ENCODE measurements at regions not wholly inside any gene's neighbourhood (a gene's known extent, or its start where the extent isn't known, plus 50 kb on each side); places are given as distances from the start of the nearest gene placed in this dataset.
A peak's percentile ranks its signal among the peaks of the same experiment; 100 is the strongest.

GRCh38 chr12:24270464-24270863 is 321.0 kb upstream of the SOX5 start:
- no peak for TF ChIP-seq CTCF (IDR thresholded peaks at IDR 0.05; ENCODE audit: poor library complexity, severe bottlenecking)
- Histone ChIP-seq H3K4me1 (ENCODE audit: insufficient read depth, poor library complexity, severe bottlenecking) (no peaks in the 10 kb centered on the region), H3K4me3 (ENCODE audit: severe bottlenecking) (no peak overlapping the region), H3K36me3 (ENCODE audit: low read depth) (no peaks in the 10 kb centered on the region), H3K27ac (ENCODE audit: poor library complexity, severe bottlenecking) (no peak overlapping the region), H3K9me3 (ENCODE audit: severe bottlenecking) (no peaks in the 10 kb centered on the region), H3K27me3 (ENCODE audit: insufficient read depth, poor library complexity, severe bottlenecking) (no peaks in the 10 kb centered on the region)
- ATAC-seq (ENCODE audit: low read depth) (no peak), DNase-seq (ENCODE audit: low spot score) (no peak)

GRCh38 chr12:24268663-24269186 is 319.3 kb upstream of the SOX5 start:
- TF ChIP-seq CTCF (IDR thresholded peaks at IDR 0.05; ENCODE audit: poor library complexity, severe bottlenecking) = peak; percentile 10
- no peak overlapping the region for H3K4me3 ChIP-seq (ENCODE audit: severe bottlenecking)

GRCh38 chr12:24266982-24267381 is 317.5 kb upstream of the SOX5 start:
- no peaks in the 10 kb centered on the region for H3K27me3 ChIP-seq (ENCODE audit: insufficient read depth, poor library complexity, severe bottlenecking)
- H3K27ac ChIP-seq (ENCODE audit: poor library complexity, severe bottlenecking) = no peak overlapping the region
- ATAC-seq (ENCODE audit: low read depth) (no peak), DNase-seq (ENCODE audit: low spot score) (no peak)
- no peaks in the 10 kb centered on the region for H3K4me1 ChIP-seq (ENCODE audit: insufficient read depth, poor library complexity, severe bottlenecking)
- no peak for TF ChIP-seq CTCF (IDR thresholded peaks at IDR 0.05; ENCODE audit: poor library complexity, severe bottlenecking)
- H3K9me3 ChIP-seq (ENCODE audit: severe bottlenecking) = no peaks in the 10 kb centered on the region
- no peaks in the 10 kb centered on the region for H3K36me3 ChIP-seq (ENCODE audit: low read depth)
- no peak overlapping the region for H3K4me3 ChIP-seq (ENCODE audit: severe bottlenecking)

More at GRCh38 chr12:24268663-24269186, 319.3 kb upstream of the SOX5 start:
- no peaks in the 10 kb centered on the region for H3K4me1 ChIP-seq (ENCODE audit: insufficient read depth, poor library complexity, severe bottlenecking)
- H3K36me3 ChIP-seq (ENCODE audit: low read depth) = no peaks in the 10 kb centered on the region
- DNase-seq (ENCODE audit: low spot score) (no peak), ATAC-seq (ENCODE audit: low read depth) (no peak)
- no peaks in the 10 kb centered on the region for H3K27me3 ChIP-seq (ENCODE audit: insufficient read depth, poor library complexity, severe bottlenecking)
- H3K9me3 ChIP-seq (ENCODE audit: severe bottlenecking) = no peaks in the 10 kb centered on the region
- H3K27ac ChIP-seq (ENCODE audit: poor library complexity, severe bottlenecking) = no peak overlapping the region

- no peak for TF ChIP-seq CTCF (IDR thresholded peaks at IDR 0.05; ENCODE audit: poor library complexity, severe bottlenecking)
- Histone ChIP-seq H3K4me1 (ENCODE audit: insufficient read depth, poor library complexity, severe bottlenecking) (no peaks in the 10 kb centered on the region), H3K27me3 (ENCODE audit: insufficient read depth, poor library complexity, severe bottlenecking) (no peaks in the 10 kb centered on the region), H3K4me3 (ENCODE audit: severe bottlenecking) (no peak overlapping the region), H3K36me3 (ENCODE audit: low read depth) (no peaks in the 10 kb centered on the region), H3K27ac (ENCODE audit: poor library complexity, severe bottlenecking) (no peak overlapping the region), H3K9me3 (ENCODE audit: severe bottlenecking) (no peaks in the 10 kb centered on the region)
- DNase-seq (ENCODE audit: low spot score) (no peak), ATAC-seq (ENCODE audit: low read depth) (no peak)
These were observed 307.2 kb upstream of the SOX5 start for GRCh38 chr12:24256684-24257083.

- ATAC-seq (ENCODE audit: low read depth) = no peak
- Histone ChIP-seq H3K9me3 (ENCODE audit: severe bottlenecking) (no peaks in the 10 kb centered on the region), H3K4me3 (ENCODE audit: severe bottlenecking) (no peak overlapping the region), H3K4me1 (ENCODE audit: insufficient read depth, poor library complexity, severe bottlenecking) (no peaks in the 10 kb centered on the region), H3K27ac (ENCODE audit: poor library complexity, severe bottlenecking) (no peak overlapping the region), H3K36me3 (ENCODE audit: low read depth) (no peaks in the 10 kb centered on the region), H3K27me3 (ENCODE audit: insufficient read depth, poor library complexity, severe bottlenecking) (no peaks in the 10 kb centered on the region)
- no peak for TF ChIP-seq CTCF (IDR thresholded peaks at IDR 0.05; ENCODE audit: poor library complexity, severe bottlenecking)
- DNase-seq (ENCODE audit: low spot score) = no peak
These were observed 306.6 kb upstream of the SOX5 start for GRCh38 chr12:24255920-24256665.

Data from RWPE2 (cell line).